HepG2 (cell line): ENCODE measurements at regions not wholly inside any gene's neighbourhood (a gene's known extent, or its start where the extent isn't known, plus 50 kb on each side); places are given as distances from the start of the nearest gene placed in this dataset.

Experiments used
- ATAC-seq: fragments of 200-7000 bp; cut with Tn5 transposase; 3 replicates; pipeline ENCODE4 v1.9.1; 2020; ENCODE audit warnings: mild to moderate bottlenecking, moderate library complexity
- BruUV-seq: library from RNA; stranded (reverse); fragments of 400-500 nt; replicated peaks from 2 replicates; lab custom pipeline; 2021; lab: Mats Ljungman, UMichigan
- CTCF ChIA-PET: fragments of 300-600 bp; formaldehyde crosslinking; extraction: SDS; loops from one replicate; lab custom pipeline; 2021; ENCODE audit warnings: low total read pairs, inconsistent platforms, low intra/inter-chr PET ratio; lab: Yijun Ruan, JAX
- POLR2A ChIA-PET: fragments of 350-600 bp; sonication (Branson Sonifier 250); formaldehyde crosslinking; loops from one replicate; lab custom pipeline; 2020; ENCODE audit warnings: antibody characterized with exemption, inconsistent platforms; lab: Yijun Ruan, JAX
- DNase-seq: peaks from one replicate; pipeline ENCODE4 v3.0.0-alpha.2; 2015; ENCODE audit warnings: low spot score
- FAIRE-seq: peaks from 3 replicates; lab custom pipeline; 2011; peaks lifted over from hg19 to GRCh38; lab: Jason Lieb, UNC
- H2AFZ ChIP-seq: one replicate; pipeline ENCODE4 v1.6.1; 2011; ENCODE audit warnings: low read length, inconsistent platforms
- H3K27ac ChIP-seq: fragments of 300-600 bp; 3 replicates; pipeline ENCODE4 v1.8.0; 2011; ENCODE audit warnings: mixed run types, mild to moderate bottlenecking, mixed read lengths, low read length, inconsistent platforms; ENCODE audit not compliant: insufficient read depth; ENCODE audit errors: extremely low read length
- H3K27me3 ChIP-seq, 2 experiments: fragments of 200-600 bp in 1 of 2; 2 replicates in 1 of 2; 3 replicates in 1 of 2; pipeline versions ENCODE4 v1.6.0 to v1.8.0; 2011; ENCODE audit warnings: low read length in 2 of 2, mild to moderate bottlenecking in 2 of 2, moderate library complexity in 2 of 2, inconsistent platforms in 1 of 2; ENCODE audit not compliant: insufficient read depth in 2 of 2, control insufficient read depth in 1 of 2
- H3K36me3 ChIP-seq, 2 experiments: fragments of 200-600 bp in 1 of 2; replicated peaks in 1 of 2; 2 replicates in 1 of 2; 3 replicates in 1 of 2; pipeline versions ENCODE4 v1.5.1 to v1.8.0; 2011; ENCODE audit warnings: low read length in 2 of 2, inconsistent platforms in 1 of 2; ENCODE audit not compliant: insufficient read depth in 2 of 2, control insufficient read depth in 1 of 2
- H3K4me1 ChIP-seq: 2 replicates; pipeline ENCODE4 v1.5.1; 2012; ENCODE audit warnings: low read length, inconsistent platforms; ENCODE audit not compliant: insufficient read depth
- H3K4me2 ChIP-seq: 2 replicates; pipeline ENCODE4 v1.6.0; 2011; ENCODE audit warnings: low read depth, low read length, inconsistent platforms
- H3K4me3 ChIP-seq, 3 experiments: fragments of 200-600 bp in 1 of 3; sonication (generic), shearing (Covaris generic) in 1 of 3; replicated peaks in 1 of 3; 2 replicates each; pipeline ENCODE4 v1.5.1; 2011 to 2016; ENCODE audit warnings: low read length in 3 of 3, inconsistent platforms in 2 of 3, low read depth in 2 of 3, mild to moderate bottlenecking in 2 of 3, control low read depth in 1 of 3, mixed read lengths in 1 of 3; ENCODE audit not compliant: insufficient read depth in 1 of 3
- H3K79me2 ChIP-seq: one replicate; pipeline ENCODE4 v1.6.1; 2011; ENCODE audit warnings: low read length, inconsistent platforms; ENCODE audit not compliant: insufficient read depth
- H3K9ac ChIP-seq: 2 replicates; pipeline ENCODE4 v1.6.0; 2011; ENCODE audit warnings: mild to moderate bottlenecking, low read depth, low read length, inconsistent platforms; ENCODE audit not compliant: insufficient read depth
- H3K9me3 ChIP-seq: 2 replicates; pipeline ENCODE4 v1.5.1; 2012; ENCODE audit warnings: mild to moderate bottlenecking, low read length
- H4K20me1 ChIP-seq: 2 replicates; pipeline ENCODE4 v1.6.0; 2011; ENCODE audit warnings: inconsistent platforms, mild to moderate bottlenecking, low read length, moderate library complexity; ENCODE audit not compliant: insufficient read depth
- JDP2 ChIP-seq: sonication (generic); formaldehyde crosslinking; IDR thresholded peaks from 2 replicates; pipeline ENCODE4 v1.8.1; 2022; ENCODE audit warnings: missing genetic modification reagents, borderline replicate concordance
- MAFG ChIP-seq: sonication (generic); formaldehyde crosslinking; IDR thresholded peaks from 2 replicates; pipeline ENCODE4 v1.5.1; 2020; ENCODE audit warnings: mild to moderate bottlenecking, missing genetic modification reagents
- NFYB ChIP-seq: sonication (generic); formaldehyde crosslinking; IDR thresholded peaks from 2 replicates; pipeline ENCODE4 v1.4.0; 2020; ENCODE audit warnings: missing genetic modification reagents
- PCBP2 ChIP-seq: fragments of 200-400 bp; formaldehyde crosslinking; optimal IDR thresholded peaks from 2 replicates; pipeline ENCODE3; 2018; ENCODE audit warnings: low read length, low read depth; ENCODE audit not compliant: poor library complexity, severe bottlenecking
- SRSF9 ChIP-seq: fragments of 200-400 bp; formaldehyde crosslinking; IDR thresholded peaks from 2 replicates; pipeline ENCODE4 v1.6.1; 2018; ENCODE audit warnings: borderline replicate concordance, mild to moderate bottlenecking, low read depth, low read length; ENCODE audit not compliant: insufficient read depth, poor library complexity, severe bottlenecking
- TCF7L2 ChIP-seq: IDR thresholded peaks from 2 replicates; pipeline ENCODE4 v1.6.1; 2011; ENCODE audit warnings: mild to moderate bottlenecking, low read depth, low read length, moderate library complexity
- TMF1 ChIP-seq: sonication (generic); formaldehyde crosslinking; IDR thresholded peaks from 2 replicates; pipeline ENCODE4 v1.8.1; 2022; ENCODE audit warnings: low read depth, missing genetic modification reagents
- ZBTB20 ChIP-seq: sonication (generic); formaldehyde crosslinking; IDR thresholded peaks from 2 replicates; pipeline ENCODE4 v1.8.1; 2023; ENCODE audit warnings: missing genetic modification reagents, low read depth, mild to moderate bottlenecking, borderline replicate concordance
- ZBTB7A ChIP-seq: sonication (generic); formaldehyde crosslinking; IDR thresholded peaks from 2 replicates; pipeline ENCODE4 v1.8.0; 2022; ENCODE audit warnings: mild to moderate bottlenecking, missing genetic modification reagents
- ZFP37 ChIP-seq: sonication (generic); formaldehyde crosslinking; IDR thresholded peaks from 2 replicates; pipeline ENCODE4 v1.4.0; 2020; ENCODE audit warnings: missing genetic modification reagents, borderline replicate concordance
- ZNF232 ChIP-seq: sonication (generic); formaldehyde crosslinking; IDR thresholded peaks from 2 replicates; pipeline ENCODE4 v1.4.0; 2020; ENCODE audit warnings: missing genetic modification reagents, borderline replicate concordance
- ZNF251 ChIP-seq: sonication (generic); formaldehyde crosslinking; IDR thresholded peaks from 2 replicates; pipeline ENCODE4 v1.9.0; 2021; ENCODE audit warnings: mild to moderate bottlenecking, missing genetic modification reagents
- in situ Hi-C: cut with HindIII; loops from 2 replicates; pipeline ENCODE4 v1.10.0; 2017; ENCODE audit warnings: low pct_unique_long_range_greater_than_20kb; ENCODE audit not compliant: extremely low pct_ligation_motif_present
- intact Hi-C: fragments of 100-400 bp; cut with micrococcal nuclease; formaldehyde crosslinking; loops from one replicate; pipeline ENCODE4 v1.10.0; 2022; ENCODE audit not compliant: unreplicated experiment
- TF ChIP-seq, protein P1 (sequence below): sonication (generic); formaldehyde crosslinking; conservative IDR thresholded peaks from 2 replicates; pipeline ENCODE4 v1.4.0; 2020; ENCODE audit warnings: missing genetic modification reagents
- TF ChIP-seq, protein P2 (sequence below): sonication (generic); formaldehyde crosslinking; IDR thresholded peaks from 2 replicates; pipeline ENCODE4 v1.5.0; 2020; ENCODE audit warnings: mild to moderate bottlenecking, missing genetic modification reagents, borderline replicate concordance
- TF ChIP-seq, protein P3 (sequence below): sonication (generic); formaldehyde crosslinking; IDR thresholded peaks from 2 replicates; pipeline ENCODE4 v1.4.0; 2020; ENCODE audit warnings: mild to moderate bottlenecking, missing genetic modification reagents

DNA sequence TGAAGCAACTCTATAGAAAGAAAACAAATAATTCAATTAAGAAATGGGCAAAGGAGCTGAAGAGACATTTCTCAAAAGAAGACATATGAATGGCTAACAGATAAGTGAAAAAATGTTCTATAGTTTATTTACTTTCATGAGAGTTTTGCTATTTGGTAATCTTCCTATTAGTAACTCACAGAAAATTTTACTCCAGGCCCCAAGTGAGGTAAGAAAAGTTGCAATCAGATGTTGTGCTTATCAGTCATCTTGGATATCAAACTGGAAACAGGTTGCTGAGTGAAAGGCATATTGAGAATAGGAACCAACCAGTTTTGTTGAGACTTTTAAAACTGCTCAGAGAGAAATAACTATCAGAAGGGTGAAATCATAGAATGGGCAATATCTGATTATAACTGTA is 1179.0 kb upstream of the ACVR2A start:
- ChIA-PET POLR2A (no interaction called here), CTCF (no interaction called here)
- Histone ChIP-seq H3K4me2 (no peak overlapping the region), H2AFZ (no peak overlapping the region), H4K20me1 (no peaks in the 10 kb centered on the region), H3K79me2 (no peaks in the 10 kb centered on the region), H3K36me3 (no peaks in the 10 kb centered on the region), H3K4me3 (no peak overlapping the region), H3K27ac (no peak overlapping the region), H3K9me3 (no peaks in the 10 kb centered on the region), H3K9ac (no peak overlapping the region), H3K27me3 (no peaks in the 10 kb centered on the region), H3K4me1 (no peaks in the 10 kb centered on the region)
- no peak for FAIRE-seq
- no peak for TF ChIP-seq MAFG (CRISPR knock-in tag)
- TF ChIP-seq, protein P1, sequence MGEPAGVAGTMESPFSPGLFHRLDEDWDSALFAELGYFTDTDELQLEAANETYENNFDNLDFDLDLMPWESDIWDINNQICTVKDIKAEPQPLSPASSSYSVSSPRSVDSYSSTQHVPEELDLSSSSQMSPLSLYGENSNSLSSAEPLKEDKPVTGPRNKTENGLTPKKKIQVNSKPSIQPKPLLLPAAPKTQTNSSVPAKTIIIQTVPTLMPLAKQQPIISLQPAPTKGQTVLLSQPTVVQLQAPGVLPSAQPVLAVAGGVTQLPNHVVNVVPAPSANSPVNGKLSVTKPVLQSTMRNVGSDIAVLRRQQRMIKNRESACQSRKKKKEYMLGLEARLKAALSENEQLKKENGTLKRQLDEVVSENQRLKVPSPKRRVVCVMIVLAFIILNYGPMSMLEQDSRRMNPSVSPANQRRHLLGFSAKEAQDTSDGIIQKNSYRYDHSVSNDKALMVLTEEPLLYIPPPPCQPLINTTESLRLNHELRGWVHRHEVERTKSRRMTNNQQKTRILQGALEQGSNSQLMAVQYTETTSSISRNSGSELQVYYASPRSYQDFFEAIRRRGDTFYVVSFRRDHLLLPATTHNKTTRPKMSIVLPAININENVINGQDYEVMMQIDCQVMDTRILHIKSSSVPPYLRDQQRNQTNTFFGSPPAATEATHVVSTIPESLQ (CRISPR knock-in tag), result no peak
- TF ChIP-seq NFYB (CRISPR knock-in tag), result no peak
- no peak for TF ChIP-seq TCF7L2
- TF ChIP-seq JDP2 (CRISPR knock-in tag), result no peak
- TF ChIP-seq, protein P2, sequence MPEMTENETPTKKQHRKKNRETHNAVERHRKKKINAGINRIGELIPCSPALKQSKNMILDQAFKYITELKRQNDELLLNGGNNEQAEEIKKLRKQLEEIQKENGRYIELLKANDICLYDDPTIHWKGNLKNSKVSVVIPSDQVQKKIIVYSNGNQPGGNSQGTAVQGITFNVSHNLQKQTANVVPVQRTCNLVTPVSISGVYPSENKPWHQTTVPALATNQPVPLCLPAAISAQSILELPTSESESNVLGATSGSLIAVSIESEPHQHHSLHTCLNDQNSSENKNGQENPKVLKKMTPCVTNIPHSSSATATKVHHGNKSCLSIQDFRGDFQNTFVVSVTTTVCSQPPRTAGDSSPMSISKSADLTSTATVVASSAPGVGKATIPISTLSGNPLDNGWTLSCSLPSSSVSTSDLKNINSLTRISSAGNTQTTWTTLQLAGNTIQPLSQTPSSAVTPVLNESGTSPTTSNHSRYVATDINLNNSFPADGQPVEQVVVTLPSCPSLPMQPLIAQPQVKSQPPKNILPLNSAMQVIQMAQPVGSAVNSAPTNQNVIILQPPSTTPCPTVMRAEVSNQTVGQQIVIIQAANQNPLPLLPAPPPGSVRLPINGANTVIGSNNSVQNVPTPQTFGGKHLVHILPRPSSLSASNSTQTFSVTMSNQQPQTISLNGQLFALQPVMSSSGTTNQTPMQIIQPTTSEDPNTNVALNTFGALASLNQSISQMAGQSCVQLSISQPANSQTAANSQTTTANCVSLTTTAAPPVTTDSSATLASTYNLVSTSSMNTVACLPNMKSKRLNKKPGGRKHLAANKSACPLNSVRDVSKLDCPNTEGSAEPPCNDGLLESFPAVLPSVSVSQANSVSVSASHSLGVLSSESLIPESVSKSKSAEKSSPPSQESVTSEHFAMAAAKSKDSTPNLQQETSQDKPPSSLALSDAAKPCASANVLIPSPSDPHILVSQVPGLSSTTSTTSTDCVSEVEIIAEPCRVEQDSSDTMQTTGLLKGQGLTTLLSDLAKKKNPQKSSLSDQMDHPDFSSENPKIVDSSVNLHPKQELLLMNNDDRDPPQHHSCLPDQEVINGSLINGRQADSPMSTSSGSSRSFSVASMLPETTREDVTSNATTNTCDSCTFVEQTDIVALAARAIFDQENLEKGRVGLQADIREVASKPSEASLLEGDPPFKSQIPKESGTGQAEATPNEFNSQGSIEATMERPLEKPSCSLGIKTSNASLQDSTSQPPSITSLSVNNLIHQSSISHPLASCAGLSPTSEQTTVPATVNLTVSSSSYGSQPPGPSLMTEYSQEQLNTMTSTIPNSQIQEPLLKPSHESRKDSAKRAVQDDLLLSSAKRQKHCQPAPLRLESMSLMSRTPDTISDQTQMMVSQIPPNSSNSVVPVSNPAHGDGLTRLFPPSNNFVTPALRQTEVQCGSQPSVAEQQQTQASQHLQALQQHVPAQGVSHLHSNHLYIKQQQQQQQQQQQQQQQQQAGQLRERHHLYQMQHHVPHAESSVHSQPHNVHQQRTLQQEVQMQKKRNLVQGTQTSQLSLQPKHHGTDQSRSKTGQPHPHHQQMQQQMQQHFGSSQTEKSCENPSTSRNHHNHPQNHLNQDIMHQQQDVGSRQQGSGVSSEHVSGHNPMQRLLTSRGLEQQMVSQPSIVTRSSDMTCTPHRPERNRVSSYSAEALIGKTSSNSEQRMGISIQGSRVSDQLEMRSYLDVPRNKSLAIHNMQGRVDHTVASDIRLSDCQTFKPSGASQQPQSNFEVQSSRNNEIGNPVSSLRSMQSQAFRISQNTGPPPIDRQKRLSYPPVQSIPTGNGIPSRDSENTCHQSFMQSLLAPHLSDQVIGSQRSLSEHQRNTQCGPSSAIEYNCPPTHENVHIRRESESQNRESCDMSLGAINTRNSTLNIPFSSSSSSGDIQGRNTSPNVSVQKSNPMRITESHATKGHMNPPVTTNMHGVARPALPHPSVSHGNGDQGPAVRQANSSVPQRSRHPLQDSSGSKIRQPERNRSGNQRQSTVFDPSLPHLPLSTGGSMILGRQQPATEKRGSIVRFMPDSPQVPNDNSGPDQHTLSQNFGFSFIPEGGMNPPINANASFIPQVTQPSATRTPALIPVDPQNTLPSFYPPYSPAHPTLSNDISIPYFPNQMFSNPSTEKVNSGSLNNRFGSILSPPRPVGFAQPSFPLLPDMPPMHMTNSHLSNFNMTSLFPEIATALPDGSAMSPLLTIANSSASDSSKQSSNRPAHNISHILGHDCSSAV (CRISPR knock-in tag), result no peak
- TF ChIP-seq ZBTB7A, result no peak
- TF ChIP-seq SRSF9, result no peak
- TF ChIP-seq TMF1, result no peak
- no peak for TF ChIP-seq ZBTB20
- no peak for TF ChIP-seq PCBP2
- TF ChIP-seq ZNF232 (CRISPR knock-in tag), result no peak
- TF ChIP-seq ZFP37 (CRISPR knock-in tag), result no peak
- no peak for TF ChIP-seq ZNF251 (CRISPR knock-in tag)
- TF ChIP-seq, protein P3, sequence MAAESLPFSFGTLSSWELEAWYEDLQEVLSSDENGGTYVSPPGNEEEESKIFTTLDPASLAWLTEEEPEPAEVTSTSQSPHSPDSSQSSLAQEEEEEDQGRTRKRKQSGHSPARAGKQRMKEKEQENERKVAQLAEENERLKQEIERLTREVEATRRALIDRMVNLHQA (CRISPR knock-in tag), result no peak
- in situ Hi-C loops (no loop called here), intact Hi-C loops (no loop called here)
- no peak for DNase-seq
- ATAC-seq, result no peak
- no TSS peak for BruUV-seq
